Limb (tissue), 2 donors: ENCODE measurements at regions not wholly inside any gene's neighbourhood (a gene's known extent, or its start where the extent isn't known, plus 50 kb on each side); places are given as distances from the start of the nearest gene placed in this dataset.

Source experiments
- DNase-seq, 2 donors: peaks; one replicate each; pipeline ENCODE4 v3.0.0-alpha.2; 2016; ENCODE audit errors: extremely low spot score in 2 of 2

DNA sequence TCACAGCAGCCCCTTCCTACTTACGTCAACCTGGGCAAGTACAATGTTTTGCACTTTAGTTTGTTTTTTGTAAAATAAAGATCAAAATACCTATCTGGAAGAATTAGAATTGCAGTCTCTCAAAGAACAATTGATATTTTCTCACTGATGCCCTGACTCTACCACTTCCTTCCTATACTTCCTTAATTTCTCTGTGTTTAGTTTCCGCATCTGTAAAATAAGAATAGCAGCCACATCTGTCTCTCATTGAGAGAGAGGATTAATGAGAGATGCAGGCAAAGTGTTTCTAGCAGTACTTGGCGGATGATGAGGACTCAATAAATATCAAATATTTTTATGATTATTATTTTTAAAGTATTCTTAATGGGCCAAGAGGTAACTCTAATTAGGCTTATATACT, 122.6 kb upstream of the PIEZO2 start:
- no peak for DNase-seq

DNA sequence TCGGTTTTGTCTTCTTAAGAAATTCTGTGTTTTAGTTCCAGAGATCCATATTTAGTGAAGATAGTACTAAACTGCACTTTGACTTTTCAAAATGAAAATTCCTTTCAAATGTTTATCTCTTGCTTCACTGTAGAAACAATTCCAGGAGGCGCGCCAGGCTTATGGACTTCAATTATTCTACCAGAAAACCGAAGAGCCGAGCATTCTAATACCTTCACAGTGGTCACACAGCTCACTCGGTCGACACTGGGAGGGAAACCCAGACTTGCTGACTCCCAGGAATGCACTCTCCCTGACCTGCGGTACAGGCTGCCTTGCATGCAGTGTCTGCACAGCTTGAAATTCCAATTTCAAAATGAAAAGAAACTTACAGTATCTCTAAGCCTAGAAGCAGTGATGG, 119.9 kb upstream of the PIEZO2 start:
- peak in 1 of 2 donors; percentile 53 for DNase-seq

DNA sequence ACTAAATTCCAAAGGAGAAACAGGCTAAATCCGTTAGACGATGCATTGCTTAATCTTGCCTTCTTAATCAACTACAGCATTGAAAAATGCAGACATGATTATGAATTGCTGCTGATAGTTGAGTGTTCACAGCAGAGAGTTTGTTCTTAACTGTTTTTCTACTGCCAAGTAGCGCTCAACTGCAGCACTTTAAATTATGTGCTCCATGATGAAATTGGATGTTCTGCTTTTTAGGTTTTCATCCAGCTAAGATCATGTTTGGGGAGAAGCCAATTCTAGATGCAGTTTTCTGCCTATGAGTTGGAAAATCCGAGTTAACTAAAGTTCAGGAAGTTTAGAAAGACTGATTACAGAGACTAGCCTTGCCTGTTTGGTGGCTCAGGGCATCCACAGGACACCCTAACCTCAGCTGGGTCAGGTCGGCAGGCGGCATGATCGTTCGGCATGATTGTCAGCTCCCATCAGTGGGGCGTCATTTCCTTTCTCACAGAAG, 119.4 kb upstream of the PIEZO2 start:
- DNase-seq: peak in 1 of 2 donors; percentile 90

DNA sequence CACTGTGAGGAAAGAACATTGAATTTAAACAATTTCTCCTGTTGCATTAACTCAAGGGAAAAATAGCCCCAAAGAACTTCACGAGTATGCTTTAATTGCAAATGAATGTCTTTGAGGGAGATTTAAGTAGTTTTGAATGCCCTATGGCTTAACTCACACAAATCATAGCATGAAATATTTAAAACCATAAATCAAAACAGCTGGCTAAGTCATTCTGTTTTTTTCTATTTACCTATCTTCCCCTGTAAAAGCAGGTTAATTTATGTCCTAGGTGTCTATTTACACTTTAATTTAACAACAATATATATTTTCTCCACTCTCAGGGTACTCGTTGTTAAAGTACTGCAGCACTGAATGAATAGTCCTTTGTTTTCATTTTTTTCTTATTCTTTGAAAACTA, 118.8 kb upstream of the PIEZO2 start:
- no peak for DNase-seq

DNA sequence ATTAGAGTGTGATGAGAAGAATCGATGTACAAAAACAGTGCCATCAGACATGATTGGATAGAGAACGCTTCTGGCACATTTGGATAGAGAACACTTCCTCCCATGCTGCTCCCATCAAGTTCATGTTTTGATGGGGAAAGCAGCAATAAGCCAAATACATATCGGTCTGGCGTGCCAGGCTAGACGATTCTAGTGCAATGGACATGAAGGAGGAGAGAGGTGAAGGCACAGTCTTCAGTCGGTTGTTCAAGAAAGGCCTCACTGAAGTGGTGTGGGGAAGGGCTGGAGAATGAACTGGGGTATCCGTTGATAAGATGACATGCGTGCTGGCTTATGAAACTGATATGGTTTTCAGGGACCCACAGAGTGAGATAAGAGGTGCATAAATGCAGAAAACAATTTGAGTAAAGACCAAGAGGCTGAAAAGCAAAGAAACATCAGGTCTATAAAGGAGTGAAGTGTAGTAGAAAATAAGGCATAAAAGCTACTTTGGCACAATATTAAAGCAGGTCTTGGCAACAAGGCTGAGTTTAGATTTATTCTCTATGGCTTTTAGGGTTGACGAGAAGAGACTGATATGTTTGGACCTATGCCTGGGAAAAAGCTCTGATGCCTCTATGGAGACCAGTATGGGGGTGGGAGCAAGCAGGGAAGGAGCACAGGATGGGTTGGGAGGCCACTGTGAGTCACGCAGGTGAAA, 117.6 kb upstream of the PIEZO2 start:
- DNase-seq: no peak

DNA sequence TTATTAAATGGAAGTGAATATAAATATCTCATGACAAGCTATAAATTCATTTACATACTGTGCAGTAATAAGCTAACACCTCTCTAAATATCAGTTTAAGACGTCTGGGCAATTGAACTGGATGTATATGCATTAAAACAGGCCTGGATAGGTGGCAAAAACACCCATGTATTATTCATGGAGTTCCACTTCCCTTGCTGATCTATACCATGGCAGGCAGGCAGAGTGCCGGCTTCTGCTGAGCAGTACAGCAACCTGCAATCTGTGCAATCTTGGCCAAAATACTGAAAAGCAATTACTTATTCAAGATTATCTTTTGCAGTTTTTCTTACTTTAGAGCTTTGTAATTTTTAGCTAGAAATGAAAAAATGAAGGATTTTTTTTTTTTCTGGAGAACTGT, 112.1 kb upstream of the PIEZO2 start:
- DNase-seq: no peak

DNA sequence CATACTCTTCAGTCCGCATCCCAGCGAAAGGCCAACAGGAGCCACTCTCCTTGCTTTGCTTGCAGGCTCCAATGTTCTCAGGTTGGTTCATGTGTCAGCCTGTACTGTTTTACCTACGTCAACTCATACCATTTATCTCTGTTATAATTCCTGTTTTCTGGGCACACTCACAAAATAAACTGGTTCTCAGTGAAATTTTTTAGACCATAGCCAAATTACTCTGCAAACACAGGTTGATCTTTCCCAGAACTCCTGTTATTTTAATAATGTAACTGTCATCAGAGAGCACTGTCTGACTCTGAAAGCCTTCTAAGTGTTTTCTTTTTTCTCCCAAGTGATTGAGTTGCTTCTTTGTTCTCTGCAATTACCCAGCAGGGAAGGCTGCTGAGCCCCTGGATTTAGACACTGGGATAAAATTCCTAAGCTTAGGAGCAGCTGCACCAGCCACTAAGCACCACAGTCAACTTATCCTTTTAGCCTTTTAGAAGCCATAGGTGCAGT, 111.6 kb upstream of the PIEZO2 start:
- no peak for DNase-seq

DNA sequence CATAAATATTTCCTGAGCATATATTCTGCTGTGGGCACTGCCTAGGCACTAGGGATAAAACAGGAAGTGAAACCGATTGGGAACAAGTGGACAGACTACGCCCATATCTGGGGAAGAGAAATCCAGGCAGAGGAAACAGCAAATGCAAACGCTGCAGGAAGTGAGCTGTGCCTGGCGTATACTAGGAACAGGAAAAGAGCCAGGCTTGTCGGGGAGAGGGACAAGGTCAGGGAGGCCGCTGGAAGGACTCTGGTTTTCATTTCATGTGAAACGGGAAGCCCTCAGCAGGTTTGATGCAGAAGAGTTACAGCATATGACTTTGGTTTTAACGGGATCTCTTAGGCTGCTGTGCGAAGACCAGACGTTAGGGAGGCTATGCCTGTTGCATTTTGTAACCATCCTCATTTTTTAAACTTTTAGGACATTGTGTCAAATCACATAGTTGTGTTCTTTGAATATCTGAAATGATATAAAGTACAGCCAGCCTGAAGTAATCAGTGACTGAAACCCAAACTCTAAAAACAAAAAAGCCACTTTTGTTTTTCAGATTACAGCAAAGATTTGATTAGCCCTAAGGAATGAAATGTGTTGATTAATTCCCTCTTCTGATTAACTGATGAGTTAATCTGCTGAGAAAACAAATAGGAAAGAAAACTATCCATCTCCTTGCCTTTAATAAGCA, 110.2 kb upstream of the PIEZO2 start:
- DNase-seq: no peak

DNA sequence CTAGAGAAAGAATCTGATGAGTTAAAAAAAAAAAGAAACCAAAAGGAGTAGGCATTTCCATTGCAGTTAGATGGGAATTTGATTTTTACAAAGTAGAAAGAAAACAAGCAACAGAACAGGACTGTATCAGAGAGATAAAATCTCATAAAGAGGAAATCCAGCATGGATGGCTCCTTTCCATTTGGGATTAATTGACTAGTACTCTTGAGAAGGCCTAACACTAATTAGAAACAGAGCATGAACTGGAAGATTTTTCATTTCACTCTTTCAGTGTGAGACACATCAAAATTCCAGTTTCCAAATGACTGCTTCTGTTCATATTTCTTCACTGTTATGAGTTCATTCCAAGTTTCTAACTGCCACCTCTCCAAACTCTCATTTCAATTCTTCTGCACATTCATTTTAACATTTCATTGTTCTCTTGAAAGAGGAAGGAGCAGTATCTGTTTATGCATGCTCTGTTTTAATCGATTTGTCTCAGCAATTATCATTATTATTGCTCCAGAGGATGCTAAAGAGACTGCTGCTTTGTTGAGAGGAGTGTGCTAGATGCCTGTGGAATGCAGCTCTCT, 108.8 kb upstream of the PIEZO2 start:
- no peak for DNase-seq

DNA sequence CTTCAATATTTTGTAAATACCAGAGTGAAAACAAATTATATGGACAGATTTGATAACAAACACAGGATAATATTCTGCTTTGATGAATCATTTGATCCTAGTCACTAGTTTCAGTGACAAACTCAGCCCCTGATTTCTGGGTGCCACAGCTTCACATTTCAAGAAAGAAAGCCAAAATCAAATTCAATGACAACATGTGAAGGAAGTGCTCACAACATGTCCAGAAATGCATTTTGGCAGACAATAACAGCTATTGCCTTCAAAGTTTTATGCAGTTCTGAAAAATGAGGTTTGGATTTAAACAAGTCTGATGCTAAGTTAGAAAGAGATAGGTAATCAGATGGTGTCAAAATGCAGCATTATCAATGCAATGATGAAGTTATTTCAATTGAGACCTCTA, 106.9 kb upstream of the PIEZO2 start:
- no peak for DNase-seq

DNA sequence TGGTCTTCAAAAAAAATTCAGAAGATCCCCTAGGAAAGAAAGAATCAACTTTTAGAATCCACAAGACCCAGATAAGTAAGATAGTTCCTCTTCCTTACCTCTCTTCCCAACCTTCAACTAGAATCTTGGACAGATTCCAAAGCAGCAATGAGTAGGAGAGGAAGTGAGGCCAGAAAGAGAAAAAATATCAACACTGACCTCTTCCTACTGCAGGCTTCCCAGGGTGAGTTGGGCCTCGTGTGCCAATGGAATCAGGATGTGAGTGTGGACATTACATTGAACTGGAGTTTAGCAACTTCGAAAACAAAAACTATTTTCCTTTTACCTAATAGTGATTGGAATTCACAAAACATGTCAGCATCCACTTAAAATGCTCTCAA, 102.5 kb upstream of the PIEZO2 start:
- no peak for DNase-seq

DNA sequence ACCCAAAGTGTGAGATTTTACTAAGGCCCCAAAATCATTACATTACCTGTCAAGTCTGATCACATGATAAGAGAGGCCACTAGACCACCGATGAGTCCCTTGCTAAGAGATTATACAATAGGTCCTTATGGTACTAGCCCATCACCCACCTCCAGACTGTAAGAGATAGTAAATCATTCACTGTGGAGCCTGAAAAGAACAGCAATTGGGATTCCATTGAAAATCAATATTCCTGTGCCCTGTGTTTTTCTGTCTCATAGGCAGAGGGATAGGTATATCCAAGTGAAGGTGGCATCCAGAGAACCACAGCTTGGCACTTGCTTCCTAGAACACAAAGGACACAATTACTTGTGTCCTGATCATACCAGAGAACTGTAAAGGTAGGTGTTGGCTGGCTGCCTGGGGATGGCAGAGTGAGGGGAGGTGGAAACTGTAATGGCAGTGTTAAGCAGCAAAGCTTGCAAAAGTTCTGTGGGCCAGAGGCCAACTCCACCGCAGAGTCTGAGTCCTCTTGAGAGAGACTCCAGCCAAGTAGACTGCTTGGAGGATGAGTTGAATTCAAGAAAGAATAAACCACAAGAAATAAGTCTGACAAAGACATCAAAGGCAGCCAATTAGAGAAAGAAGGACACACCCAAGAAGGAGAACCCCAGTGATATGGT, 102.0 kb upstream of the PIEZO2 start:
- no peak for DNase-seq

DNA sequence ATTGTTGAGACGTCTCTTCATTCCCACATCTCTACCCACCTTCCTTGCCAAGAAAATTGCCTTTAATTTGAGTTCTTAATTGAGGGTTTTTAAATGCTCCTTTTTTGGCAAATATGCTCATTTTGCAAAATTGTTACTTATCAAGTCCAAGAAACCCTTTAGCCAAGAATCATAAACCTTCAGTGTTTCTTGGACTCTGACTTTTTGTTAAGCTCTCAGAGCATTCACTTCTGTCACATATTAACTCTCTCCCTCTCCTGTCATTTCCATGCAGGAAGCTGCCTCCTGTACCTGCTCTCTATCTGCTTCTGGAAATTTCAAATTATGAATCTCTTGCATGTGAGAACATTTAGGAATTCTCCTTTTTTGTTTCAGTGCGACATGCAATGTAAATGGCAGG, 100.0 kb upstream of the PIEZO2 start:
- no peak for DNase-seq

DNA sequence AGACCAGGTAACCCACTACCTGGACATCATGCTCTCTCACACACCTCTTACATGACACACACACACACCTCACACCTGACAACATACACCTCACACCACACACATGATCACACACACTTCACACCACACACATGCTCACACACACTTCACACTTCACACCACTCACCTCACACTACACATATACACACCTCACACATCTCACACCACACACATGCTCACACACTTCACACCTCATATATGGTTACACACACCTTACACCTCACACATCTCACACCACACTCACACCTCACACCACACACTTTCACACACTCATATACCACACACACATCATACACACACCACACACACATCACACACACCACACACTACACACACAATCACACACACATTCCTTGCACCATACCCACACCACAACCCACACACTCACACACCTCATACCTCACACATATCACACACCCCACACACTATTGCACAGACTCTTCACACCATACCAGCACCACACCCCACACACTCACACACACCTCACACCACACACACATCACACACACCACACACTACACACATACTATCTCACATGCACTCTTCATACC, 98.1 kb upstream of the PIEZO2 start:
- DNase-seq: no peak

DNA sequence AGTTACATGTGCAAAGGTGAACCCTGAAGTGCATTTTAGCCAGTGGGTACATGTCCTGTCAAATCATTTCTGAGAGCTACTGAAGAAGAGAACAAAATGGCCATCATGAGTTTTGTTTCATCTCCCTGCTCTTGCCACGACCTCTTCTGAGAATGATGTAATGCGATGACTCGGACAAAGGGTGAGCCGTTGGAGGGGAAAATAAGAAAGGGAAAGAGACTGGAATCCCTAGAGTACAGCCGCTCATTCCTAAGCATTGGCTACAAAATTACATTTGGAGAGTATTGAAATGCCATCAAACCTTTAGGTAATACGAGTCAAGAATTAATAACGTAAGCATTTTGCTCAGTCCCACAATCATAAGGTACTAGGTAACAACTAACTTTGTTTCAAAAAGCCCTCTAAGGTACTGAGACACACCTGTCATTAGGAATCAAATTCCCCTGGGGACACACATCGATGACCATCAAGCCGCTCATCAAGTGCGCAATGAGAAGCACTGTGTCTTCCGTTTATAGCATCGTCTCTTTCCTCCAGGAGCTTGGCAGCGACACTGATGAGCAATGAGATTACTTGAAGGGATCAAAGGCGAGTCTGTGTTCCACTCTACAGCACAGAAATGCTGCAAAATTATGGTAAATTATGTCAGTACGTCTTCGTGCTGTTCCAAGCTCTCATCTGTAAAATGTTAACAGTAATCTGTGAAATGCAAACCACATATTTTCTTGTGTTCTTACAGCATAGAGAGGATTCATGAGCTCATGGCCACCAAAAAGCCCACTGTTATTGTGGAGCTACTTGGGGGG, 97.3 kb upstream of the PIEZO2 start:
- no peak for DNase-seq

DNA sequence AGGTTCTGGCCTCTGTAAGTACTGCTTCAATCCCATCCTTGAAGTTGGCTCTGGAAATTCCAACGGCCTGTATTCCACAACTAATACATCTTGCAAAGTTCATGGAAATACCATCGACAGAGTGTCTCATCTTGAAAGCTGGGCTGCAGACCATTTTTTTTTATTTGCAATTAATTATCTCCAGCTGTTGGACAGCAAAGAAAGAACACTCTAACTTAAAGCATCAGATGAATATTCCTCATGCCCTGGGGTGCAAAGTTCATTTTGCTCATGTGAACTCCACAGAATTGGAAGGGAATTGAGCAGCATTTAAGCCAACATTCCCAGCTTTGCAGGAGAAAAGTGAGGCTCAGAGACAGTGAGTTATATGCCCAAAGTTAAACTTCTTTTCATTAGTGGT, 96.5 kb upstream of the PIEZO2 start:
- DNase-seq: peak in 1 of 2 donors; percentile 60

DNA sequence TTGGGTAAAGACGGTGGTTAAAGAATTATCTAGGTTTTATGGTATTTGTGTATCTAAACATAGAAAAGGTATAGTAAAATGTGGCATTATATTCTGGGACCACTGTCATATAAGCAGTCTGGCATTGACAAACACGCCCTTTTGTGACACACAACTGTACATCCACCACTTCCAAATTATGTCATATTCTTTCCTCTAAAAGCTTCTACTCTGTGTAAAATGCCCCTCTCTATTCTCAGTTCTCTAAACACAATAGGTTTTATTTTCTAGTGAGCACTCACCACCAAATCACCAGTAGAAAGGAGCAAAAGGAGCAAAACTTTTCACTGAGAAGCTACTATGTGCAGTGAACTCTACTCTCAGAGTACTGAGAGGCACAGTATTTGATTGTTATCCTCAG, 88.1 kb upstream of the PIEZO2 start:
- DNase-seq: no peak

DNA sequence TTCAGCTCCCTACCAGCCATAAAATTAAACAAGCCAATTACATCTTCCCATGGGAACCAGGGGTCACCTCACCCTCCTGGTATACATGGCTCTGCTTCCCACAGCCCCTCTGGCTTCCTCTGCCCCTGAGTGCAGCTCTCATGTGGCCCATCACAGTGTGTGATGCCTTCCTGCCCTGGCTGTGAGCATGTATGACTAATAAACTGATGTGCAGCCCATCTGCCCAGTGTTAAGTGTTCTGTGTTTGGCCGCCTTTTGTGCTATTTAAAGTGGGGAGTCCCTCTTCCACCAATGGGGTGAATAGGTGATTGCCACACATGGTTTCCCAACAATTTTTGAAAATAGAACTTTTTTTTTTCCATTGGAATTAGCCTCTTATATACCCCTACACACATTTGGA, 87.7 kb upstream of the PIEZO2 start:
- DNase-seq: no peak

DNA sequence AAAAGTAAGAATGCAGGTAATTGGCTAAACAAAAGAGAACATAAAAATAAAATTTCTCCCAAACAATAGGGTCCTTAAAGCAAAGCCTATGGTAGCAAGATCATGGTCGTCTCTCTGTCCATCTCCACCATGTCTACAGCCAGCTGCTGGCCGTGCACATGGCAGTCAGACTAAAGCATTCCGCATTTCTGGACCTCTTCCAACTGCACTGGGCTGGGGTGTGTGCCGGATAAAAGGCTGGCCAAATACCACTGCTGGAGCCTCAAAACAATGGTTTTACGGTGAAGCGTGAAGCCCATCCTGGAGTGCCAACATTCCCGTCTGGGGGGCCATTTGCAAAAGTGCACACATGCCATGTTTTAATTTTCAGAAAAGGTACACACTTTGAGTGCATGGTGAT, 74.8 kb upstream of the PIEZO2 start:
- DNase-seq: no peak

DNA sequence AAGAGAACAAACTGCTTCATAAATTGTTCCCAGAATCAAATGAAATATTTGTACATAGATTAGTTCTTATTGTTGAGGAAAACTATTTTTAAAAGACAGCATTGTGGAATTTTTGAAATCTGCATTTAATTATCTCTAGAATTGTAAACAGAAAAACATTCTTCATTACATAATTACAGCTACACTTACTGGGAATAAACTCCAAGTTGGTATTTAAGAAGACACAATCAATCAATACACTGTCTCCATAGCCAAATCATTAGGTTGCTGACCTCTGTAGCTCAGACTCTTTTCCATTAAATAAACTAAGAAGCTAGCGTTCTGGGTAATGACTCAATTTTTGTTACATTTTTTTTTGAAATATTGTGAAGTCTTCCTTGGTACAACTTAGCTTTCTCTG, 70.2 kb upstream of the PIEZO2 start:
- no peak for DNase-seq

DNA sequence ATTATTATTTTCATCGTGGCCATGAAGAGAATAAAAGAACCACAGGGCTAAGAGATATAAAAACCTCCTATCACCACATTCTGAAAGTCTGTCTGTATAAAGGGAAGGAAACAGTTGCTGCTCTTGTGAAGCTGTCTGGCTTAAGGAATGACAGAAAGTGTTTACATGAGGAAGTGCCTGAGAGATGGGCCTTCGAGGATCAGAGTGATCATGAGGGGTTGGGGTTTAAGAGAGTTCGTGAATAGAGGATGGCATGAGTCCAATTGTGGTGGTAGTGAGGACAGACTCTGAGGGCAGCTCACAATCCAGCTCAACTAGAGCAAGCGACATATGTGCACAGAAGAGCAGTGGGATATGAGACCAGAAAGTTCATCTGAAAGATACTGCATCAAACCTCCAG, 65.8 kb upstream of the PIEZO2 start:
- DNase-seq: no peak
